Thymus (tissue), 11 donors: ENCODE measurements at regions not wholly inside any gene's neighbourhood (a gene's known extent, or its start where the extent isn't known, plus 50 kb on each side); places are given as distances from the start of the nearest gene placed in this dataset.
A peak's percentile ranks its signal among the peaks of the same experiment; 100 is the strongest.
"Not testable (repeated sequence)": the region's sequence is repeated elsewhere in the genome, so short reads cannot be mapped to it uniquely, and the experiment has no call there.

Experiments
- DNase-seq, 9 donors: peaks; one replicate each; pipeline ENCODE4 v3.0.0-alpha.2; 2013; ENCODE audit warnings: low spot score in 9 of 9, low read depth in 6 of 9, missing footprints in 1 of 9
- H3K27ac ChIP-seq, 2 donors: one replicate each; pipeline ENCODE4 v1.5.1; 2013; ENCODE audit warnings: control low read depth in 1 of 2, low read depth in 1 of 2, low read length in 1 of 2, mild to moderate bottlenecking in 1 of 2, moderate library complexity in 1 of 2
- H3K27me3 ChIP-seq, 2 donors: one replicate each; pipeline ENCODE4 v1.5.1; 2013; ENCODE audit warnings: low read length in 1 of 2; ENCODE audit not compliant: control insufficient read depth in 2 of 2, insufficient read depth in 1 of 2
- H3K36me3 ChIP-seq, 2 donors: one replicate each; pipeline ENCODE4 v1.5.1; 2013; ENCODE audit warnings: low read length in 1 of 2, mild to moderate bottlenecking in 1 of 2, moderate library complexity in 1 of 2; ENCODE audit not compliant: control insufficient read depth in 2 of 2, insufficient read depth in 2 of 2
- H3K4me1 ChIP-seq, 2 donors: one replicate each; pipeline ENCODE4 v1.5.1; 2013; ENCODE audit warnings: low read length in 2 of 2; ENCODE audit not compliant: control insufficient read depth in 2 of 2, insufficient read depth in 2 of 2
- H3K4me3 ChIP-seq, 2 donors: one replicate each; pipeline ENCODE4 v1.5.1; 2013; ENCODE audit warnings: low read length in 2 of 2, control low read depth in 1 of 2, mild to moderate bottlenecking in 1 of 2
- H3K9me3 ChIP-seq, 2 donors: one replicate each; pipeline ENCODE4 v1.5.1; 2013; ENCODE audit warnings: low read length in 1 of 2, mild to moderate bottlenecking in 1 of 2; ENCODE audit not compliant: control insufficient read depth in 2 of 2, insufficient read depth in 1 of 2
- WGBS: extraction: QIAGEN DNeasy Blood & Tissue Kit; methylation state at CpG from one replicate; pipeline ENCODE4 v1.1.7; 2013; 5-methylcytosine and 5-hydroxymethylcytosine counted together
- donor health status: healthy.

DNA sequence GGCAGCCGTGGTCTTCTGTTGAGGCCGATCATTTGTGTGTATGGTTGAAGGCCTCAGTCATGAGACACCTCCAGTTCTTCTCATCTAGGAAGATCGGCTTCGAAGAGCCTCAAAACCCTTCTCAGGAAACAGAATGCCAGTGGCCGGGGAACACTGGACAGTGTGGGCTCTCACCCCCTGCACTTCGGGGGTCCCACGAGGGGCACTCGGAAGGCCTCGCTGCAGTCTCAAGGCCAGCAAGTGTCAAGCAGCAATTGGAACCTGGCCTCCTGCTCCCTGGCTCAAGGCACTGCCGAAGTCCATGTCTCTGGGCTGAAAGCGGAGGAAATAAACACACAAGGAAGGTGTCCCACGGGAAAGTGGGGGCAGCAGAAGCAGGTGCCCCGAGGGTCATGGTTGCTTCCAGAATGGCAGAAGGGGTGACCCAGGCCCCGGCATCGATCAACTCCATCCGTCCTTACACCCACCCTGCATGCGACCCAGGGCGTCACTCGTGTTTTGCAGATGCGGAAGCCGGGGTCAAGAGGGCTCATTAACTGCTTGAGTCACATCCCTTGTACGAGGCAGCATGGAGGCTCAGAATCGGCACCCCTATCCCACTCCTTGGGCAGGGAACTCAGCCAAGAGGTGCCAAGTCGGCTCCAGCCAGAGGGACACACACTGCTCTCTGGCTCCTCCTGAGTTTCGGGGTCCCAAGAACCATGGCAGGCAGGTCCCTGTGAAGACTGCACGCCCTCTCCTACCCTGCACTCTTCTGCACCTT is 231.3 kb upstream of the SHH start:
- H3K9me3 ChIP-seq = no peaks in the 10 kb centered on the region
- no peaks in the 10 kb centered on the region for H3K4me1 ChIP-seq
- no peaks in the 10 kb centered on the region for H3K36me3 ChIP-seq
- WGBS = 92% methylated on average over 26 of the region's 26 CpGs
- peaks cover 0 to 6% of the 10 kb centered on the region in 2 donors for H3K27me3 ChIP-seq
- no peak overlapping the region for H3K4me3 ChIP-seq
- H3K27ac ChIP-seq = no peak overlapping the region
- DNase-seq = no peak

GRCh38 chr7:156041398-156041797 is 229.1 kb upstream of the SHH start:
- DNase-seq = no peak
- Histone ChIP-seq H3K27me3 (peaks cover 0 to 7% of the 10 kb centered on the region in 2 donors), H3K4me3 (no peak overlapping the region), H3K27ac (no peak overlapping the region), H3K4me1 (no peaks in the 10 kb centered on the region), H3K9me3 (no peaks in the 10 kb centered on the region), H3K36me3 (no peaks in the 10 kb centered on the region)
- 84% methylated on average over 15 of the region's 15 CpGs for WGBS

DNA sequence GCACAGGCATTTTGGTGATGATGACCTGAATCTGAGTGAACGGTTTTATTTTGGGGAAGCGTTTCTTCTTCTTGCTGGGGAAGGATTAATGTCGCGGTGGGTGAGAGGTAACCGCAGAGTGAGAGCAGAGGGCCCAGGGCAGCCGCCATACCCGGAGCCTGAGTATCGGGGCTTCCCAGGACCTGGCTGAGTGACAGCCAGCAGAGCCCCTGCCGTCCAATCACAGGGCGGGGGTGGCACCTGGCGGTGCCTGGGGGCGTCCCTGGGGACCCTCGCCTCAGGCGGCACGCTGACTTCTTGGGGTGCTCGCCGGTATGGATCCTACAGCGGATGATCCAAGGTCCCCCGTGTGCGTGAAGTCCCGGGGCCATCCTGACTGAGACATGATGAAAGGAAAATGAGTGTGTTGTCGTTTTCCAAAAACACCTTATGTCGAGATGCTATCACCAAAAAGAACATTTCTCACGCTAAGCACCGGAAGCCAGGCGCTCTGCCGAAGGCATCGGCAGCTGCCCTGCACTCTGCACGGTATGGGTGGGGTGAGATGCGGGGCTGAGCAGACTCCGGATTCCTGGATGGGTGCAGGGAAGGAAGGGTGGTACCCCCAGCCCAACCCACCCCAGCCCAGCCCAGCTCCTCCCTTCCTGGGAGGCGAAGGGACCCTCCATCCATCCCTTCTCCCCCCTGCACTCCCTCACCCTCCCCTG is 227.9 kb upstream of the SHH start:
- peak in 1 of 9 donors; percentile 31 for DNase-seq
- no peaks in the 10 kb centered on the region for H3K36me3 ChIP-seq
- peaks cover 0 to 7% of the 10 kb centered on the region in 2 donors for H3K27me3 ChIP-seq
- WGBS = 92% methylated on average over 32 of the region's 32 CpGs
- no peak overlapping the region for H3K4me3 ChIP-seq
- H3K9me3 ChIP-seq = no peaks in the 10 kb centered on the region
- H3K4me1 ChIP-seq = no peaks in the 10 kb centered on the region
- no peak overlapping the region for H3K27ac ChIP-seq

- Histone ChIP-seq H3K36me3 (no peaks in the 10 kb centered on the region), H3K27me3 (peaks cover 0 to 7% of the 10 kb centered on the region in 2 donors), H3K9me3 (no peaks in the 10 kb centered on the region), H3K4me3 (no peak overlapping the region), H3K27ac (no peak overlapping the region), H3K4me1 (no peaks in the 10 kb centered on the region)
- DNase-seq = no peak
- 92% methylated on average over 10 of the region's 10 CpGs for WGBS
Observed at GRCh38 chr7:156039194-156039593, 226.9 kb upstream of the SHH start.

DNA sequence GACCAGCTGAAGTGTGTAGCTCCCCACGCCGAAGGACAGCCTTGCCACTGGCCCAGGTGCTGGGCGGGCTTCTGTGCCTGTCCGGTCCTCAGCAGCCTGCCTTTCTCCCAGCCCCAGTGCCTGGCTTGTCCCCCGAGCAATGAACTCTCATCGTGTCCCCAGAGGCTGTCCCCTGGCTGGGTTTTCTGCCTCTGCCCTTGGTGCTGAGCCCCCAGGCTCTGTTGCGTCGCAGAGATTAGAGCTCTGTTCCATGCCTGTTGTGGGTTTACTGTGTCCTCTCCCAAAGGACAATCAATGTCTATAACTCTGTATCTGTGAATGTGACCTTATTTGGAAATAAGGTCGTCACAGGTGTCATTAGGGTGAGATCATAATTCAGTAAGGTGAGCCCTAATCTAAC is 226.1 kb upstream of the SHH start:
- no peaks in the 10 kb centered on the region for H3K4me1 ChIP-seq
- no peak overlapping the region for H3K4me3 ChIP-seq
- H3K27ac ChIP-seq = no peak overlapping the region
- no peak for DNase-seq
- peaks cover 0 to 7% of the 10 kb centered on the region in 2 donors for H3K27me3 ChIP-seq
- 86% methylated on average over 9 of the region's 9 CpGs for WGBS
- H3K36me3 ChIP-seq = no peaks in the 10 kb centered on the region
- H3K9me3 ChIP-seq = no peaks in the 10 kb centered on the region

DNA sequence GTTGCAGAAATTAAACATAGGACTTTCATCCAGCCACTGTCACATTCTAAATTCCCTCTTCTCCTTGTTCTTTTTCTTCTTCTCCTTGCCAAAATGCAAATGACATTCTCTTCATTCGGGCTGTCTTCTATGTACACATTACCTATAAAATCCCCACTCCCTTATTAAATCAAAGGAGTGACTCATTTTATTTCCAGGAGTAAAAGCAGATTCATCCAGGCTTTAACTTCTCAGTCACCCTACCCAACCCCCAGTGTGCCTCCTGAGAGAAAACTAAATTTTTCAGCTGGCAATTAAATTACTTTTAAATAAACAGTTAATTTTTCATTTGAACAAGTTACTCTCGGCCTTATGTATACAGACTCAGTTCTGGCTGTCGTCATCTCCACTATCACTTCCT is 223.9 kb upstream of the SHH start:
- Histone ChIP-seq H3K36me3 (no peaks in the 10 kb centered on the region), H3K27me3 (peaks cover 0 to 6% of the 10 kb centered on the region in 2 donors), H3K4me3 (no peak overlapping the region), H3K9me3 (no peaks in the 10 kb centered on the region), H3K4me1 (no peaks in the 10 kb centered on the region), H3K27ac (no peak overlapping the region)
- WGBS = 81% methylated on average over 3 of the region's 3 CpGs
- no peak for DNase-seq

DNA sequence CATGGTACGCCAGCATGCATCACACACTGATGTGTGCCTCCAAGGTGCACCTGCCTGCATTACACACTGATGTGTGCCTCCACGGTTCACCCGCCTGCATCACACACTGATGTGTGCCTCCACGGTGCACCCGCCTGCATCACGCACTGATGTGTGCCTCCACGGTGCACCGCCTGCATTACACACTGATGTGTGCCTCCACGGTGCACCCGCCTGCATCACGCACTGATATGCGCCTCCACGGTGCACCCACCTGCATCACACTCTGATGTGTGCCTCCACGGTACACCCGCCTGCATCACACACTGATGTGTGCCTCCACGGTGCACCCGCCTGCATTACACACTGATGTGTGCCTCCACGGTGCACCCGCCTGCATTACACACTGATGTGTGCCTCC is 223.1 kb upstream of the SHH start:
- not testable (repeated sequence) for DNase-seq, H3K27ac ChIP-seq, H3K4me3 ChIP-seq, H3K27me3 ChIP-seq, H3K36me3 ChIP-seq, H3K9me3 ChIP-seq, H3K4me1 ChIP-seq
- 98% methylated on average over 19 of the region's 19 CpGs for WGBS

DNA sequence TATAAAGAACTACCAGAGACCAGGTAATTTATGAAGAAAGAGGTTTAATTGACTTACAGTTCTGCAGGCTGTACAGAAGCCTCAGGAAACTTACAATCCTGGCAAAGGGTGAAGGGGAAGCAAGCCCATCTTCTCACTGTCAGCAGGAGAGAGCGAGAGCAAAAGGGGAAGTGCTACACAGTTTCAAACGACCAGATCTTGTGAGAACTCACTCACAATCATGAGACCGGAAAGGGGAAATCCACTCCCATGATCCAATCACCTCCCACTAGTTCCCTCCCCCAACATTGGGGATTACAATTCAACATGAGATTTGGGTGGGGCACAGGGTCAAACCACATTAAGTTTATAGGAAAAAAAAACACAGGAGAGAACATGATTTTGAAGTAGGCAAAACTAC is 222.1 kb upstream of the SHH start:
- Histone ChIP-seq H3K27ac (no peak overlapping the region), H3K4me1 (no peaks in the 10 kb centered on the region), H3K4me3 (no peak overlapping the region), H3K36me3 (no peaks in the 10 kb centered on the region), H3K27me3 (peaks cover 0 to 6% of the 10 kb centered on the region in 2 donors), H3K9me3 (no peaks in the 10 kb centered on the region)
- WGBS = 5% methylated on average over 3 of the region's 3 CpGs
- peak in 1 of 9 donors; percentile 26 for DNase-seq

- no peak overlapping the region for H3K4me3 ChIP-seq
- no peaks in the 10 kb centered on the region for H3K27me3 ChIP-seq
- H3K27ac ChIP-seq = no peak overlapping the region
- H3K4me1 ChIP-seq = no peaks in the 10 kb centered on the region
- no peaks in the 10 kb centered on the region for H3K9me3 ChIP-seq
- H3K36me3 ChIP-seq = no peaks in the 10 kb centered on the region
- no peak for DNase-seq
Observed at GRCh38 chr7:156032973-156033372, 220.7 kb upstream of the SHH start.
